ENCODE measurements at regions not wholly inside any gene's neighbourhood (a gene's known extent, or its start where the extent isn't known, plus 50 kb on each side); places are given as distances from the start of the nearest gene placed in this dataset.
A peak's percentile ranks its signal among the peaks of the same experiment; 100 is the strongest.

- no peak for DNase-seq (ENCODE audit: low read depth in 2 of 2)
Observed at GRCh38 chr4:22115262-22115661, 166.7 kb upstream of the KCNIP4 start.

- DNase-seq (ENCODE audit: low read depth in 2 of 2) = no peak
Observed at GRCh38 chr4:22103768-22104167, 155.2 kb upstream of the KCNIP4 start.

- DNase-seq (ENCODE audit: low read depth in 2 of 2) = no peak
Observed at GRCh38 chr4:22099896-22100295, 151.3 kb upstream of the KCNIP4 start.

GRCh38 chr4:22097596-22097995 lies 149.0 kb upstream of the KCNIP4 start:
- DNase-seq (ENCODE audit: low read depth in 2 of 2) = no peak

- DNase-seq (ENCODE audit: low read depth in 2 of 2) = no peak
Observed at GRCh38 chr4:22094217-22094616, 145.6 kb upstream of the KCNIP4 start.

GRCh38 chr4:22093126-22093525 lies 144.6 kb upstream of the KCNIP4 start:
- DNase-seq (ENCODE audit: low read depth in 2 of 2) = no peak

GRCh38 chr4:22091906-22092305 lies 143.3 kb upstream of the KCNIP4 start:
- no peak for DNase-seq (ENCODE audit: low read depth in 2 of 2)

GRCh38 chr4:22091352-22091717 lies 142.8 kb upstream of the KCNIP4 start:
- DNase-seq (ENCODE audit: low read depth in 2 of 2) = no peak

GRCh38 chr4:22090661-22091351 lies 142.2 kb upstream of the KCNIP4 start:
- peak; percentile 4 to 9 for DNase-seq (ENCODE audit: low read depth in 2 of 2)

GRCh38 chr4:22077571-22077970 lies 129.0 kb upstream of the KCNIP4 start:
- no peak for DNase-seq (ENCODE audit: low read depth in 2 of 2)

- no peak for DNase-seq (ENCODE audit: low read depth in 2 of 2)
Observed at GRCh38 chr4:22072726-22073125, 124.2 kb upstream of the KCNIP4 start.

GRCh38 chr4:22072240-22072639 lies 123.7 kb upstream of the KCNIP4 start:
- DNase-seq (ENCODE audit: low read depth in 2 of 2) = no peak

GRCh38 chr4:22071749-22072148 lies 123.2 kb upstream of the KCNIP4 start:
- DNase-seq (ENCODE audit: low read depth in 2 of 2) = no peak

- no peak for DNase-seq (ENCODE audit: low read depth in 2 of 2)
Observed at GRCh38 chr4:22070256-22070655, 121.7 kb upstream of the KCNIP4 start.

GRCh38 chr4:22063613-22064012 lies 115.0 kb upstream of the KCNIP4 start:
- no peak for DNase-seq (ENCODE audit: low read depth in 2 of 2)

GRCh38 chr4:22062676-22063075 lies 114.1 kb upstream of the KCNIP4 start:
- no peak for DNase-seq (ENCODE audit: low read depth in 2 of 2)

GRCh38 chr4:22055954-22056353 lies 107.4 kb upstream of the KCNIP4 start:
- no peak for DNase-seq (ENCODE audit: low read depth in 2 of 2)

GRCh38 chr4:22052076-22052475 lies 103.5 kb upstream of the KCNIP4 start:
- no peak for DNase-seq (ENCODE audit: low read depth in 2 of 2)

- DNase-seq (ENCODE audit: low read depth in 2 of 2) = no peak
Observed at GRCh38 chr4:22048323-22048722, 99.8 kb upstream of the KCNIP4 start.

- no peak for DNase-seq (ENCODE audit: low read depth in 2 of 2)
Observed at GRCh38 chr4:22047793-22048192, 99.2 kb upstream of the KCNIP4 start.

- DNase-seq (ENCODE audit: low read depth in 2 of 2) = no peak
Observed at GRCh38 chr4:22045051-22045630, 96.6 kb upstream of the KCNIP4 start.

GRCh38 chr4:22031423-22031822 lies 82.9 kb upstream of the KCNIP4 start:
- DNase-seq (ENCODE audit: low read depth in 2 of 2) = no peak

GRCh38 chr4:22030881-22031280 lies 82.3 kb upstream of the KCNIP4 start:
- no peak for DNase-seq (ENCODE audit: low read depth in 2 of 2)

- DNase-seq (ENCODE audit: low read depth in 2 of 2) = no peak
Observed at GRCh38 chr4:22030307-22030706, 81.7 kb upstream of the KCNIP4 start.

Measured in fibroblast of skin of left biceps (primary cell).